ENCODE measurements at regions not wholly inside any gene's neighbourhood (a gene's known extent, or its start where the extent isn't known, plus 50 kb on each side); places are given as distances from the start of the nearest gene placed in this dataset.

GRCh38 chr5:88399561-88399960 lies 130.9 kb upstream of the TMEM161B start:
- H3K4me1 Mint-ChIP-seq: peaks cover 65% of the 10 kb centered on the region

GRCh38 chr5:88398316-88398715 lies 129.7 kb upstream of the TMEM161B start:
- TF ChIP-seq CREB1 (CRISPR knock-in tag; IDR thresholded peaks at IDR 0.05) (no peak), TP53 (CRISPR knock-in tag; IDR thresholded peaks at IDR 0.05) (no peak), HMGA2 (CRISPR knock-in tag; IDR thresholded peaks at IDR 0.05) (no peak), NFYB (CRISPR knock-in tag; conservative IDR thresholded peaks at IDR 0.05; ENCODE audit: low read depth) (no peak), ETV6 (CRISPR knock-in tag; IDR thresholded peaks at IDR 0.05) (no peak)
- TF ChIP-seq, protein P1, sequence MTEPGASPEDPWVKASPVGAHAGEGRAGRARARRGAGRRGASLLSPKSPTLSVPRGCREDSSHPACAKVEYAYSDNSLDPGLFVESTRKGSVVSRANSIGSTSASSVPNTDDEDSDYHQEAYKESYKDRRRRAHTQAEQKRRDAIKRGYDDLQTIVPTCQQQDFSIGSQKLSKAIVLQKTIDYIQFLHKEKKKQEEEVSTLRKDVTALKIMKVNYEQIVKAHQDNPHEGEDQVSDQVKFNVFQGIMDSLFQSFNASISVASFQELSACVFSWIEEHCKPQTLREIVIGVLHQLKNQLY (CRISPR knock-in tag; IDR thresholded peaks at IDR 0.05): no peak
- H3K36me3 Mint-ChIP-seq: no peaks in the 10 kb centered on the region
- ATAC-seq (no peak; the same call in 1 of the 2 replicates), DNase-seq (ENCODE audit: low spot score) (no peak)
- H3K4me3 Mint-ChIP-seq: no peak overlapping the region
- ChIA-PET CTCF (no interaction called here), POLR2A (no interaction called here)
- H3K27me3 Mint-ChIP-seq (ENCODE audit: low read depth): peaks cover 6% of the 10 kb centered on the region
- no peaks in the 10 kb centered on the region for H3K9me3 Mint-ChIP-seq
- no peak overlapping the region for H3K27ac Mint-ChIP-seq
- H3K4me1 Mint-ChIP-seq: peaks cover 73% of the 10 kb centered on the region

More at GRCh38 chr5:88399561-88399960, 130.9 kb upstream of the TMEM161B start:
- TF ChIP-seq PRDM15 (CRISPR knock-in tag; IDR thresholded peaks at IDR 0.05): no peak
- TF ChIP-seq, protein P2, sequence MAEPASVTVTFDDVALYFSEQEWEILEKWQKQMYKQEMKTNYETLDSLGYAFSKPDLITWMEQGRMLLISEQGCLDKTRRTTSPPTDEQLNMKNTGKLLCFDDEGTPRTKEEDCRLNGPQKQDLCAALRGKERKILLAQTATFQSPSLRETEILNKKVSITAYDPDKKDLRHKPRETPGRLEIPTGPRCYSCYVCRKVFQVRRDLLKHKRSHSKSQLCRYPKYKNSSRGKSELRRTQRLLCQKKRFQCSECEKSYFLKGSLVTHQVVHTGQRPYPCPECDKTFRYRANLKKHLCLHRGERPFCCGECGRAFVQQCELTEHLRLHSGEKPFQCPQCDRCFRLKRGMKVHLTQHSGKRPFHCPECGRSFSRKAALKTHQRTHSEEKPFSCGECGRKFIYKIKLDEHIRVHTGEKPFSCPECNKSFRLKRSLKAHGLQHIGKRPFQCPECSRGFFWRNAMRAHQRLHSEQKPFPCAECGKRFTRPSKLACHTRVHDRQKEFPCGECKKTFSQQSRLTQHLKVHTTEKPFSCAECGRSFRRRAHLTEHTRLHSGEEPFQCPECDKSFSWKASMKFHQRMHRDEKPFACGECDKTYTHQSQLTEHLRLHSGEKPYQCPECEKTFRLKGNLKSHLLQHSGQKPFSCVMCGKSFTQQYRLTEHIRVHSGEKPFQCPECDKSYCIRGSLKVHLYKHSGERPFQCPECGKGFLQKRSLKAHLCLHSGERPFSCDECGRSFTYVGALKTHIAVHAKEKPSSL (CRISPR knock-in tag; conservative IDR thresholded peaks at IDR 0.05): no peak
- no peak for TF ChIP-seq RELA (CRISPR knock-in tag; IDR thresholded peaks at IDR 0.05; ENCODE audit: borderline replicate concordance)
- TF ChIP-seq HMGA2 (CRISPR knock-in tag; IDR thresholded peaks at IDR 0.05): no peak
- TF ChIP-seq CDX4 (CRISPR knock-in tag; IDR thresholded peaks at IDR 0.05; ENCODE audit: borderline replicate concordance): no peak
- no peak for TF ChIP-seq ERG (CRISPR knock-in tag; IDR thresholded peaks at IDR 0.05)
- ATAC-seq: no peak
- POLR2A ChIA-PET: no interaction called here
- CTCF ChIA-PET: no interaction called here
- Mint-ChIP-seq H3K9me3 (no peaks in the 10 kb centered on the region), H3K4me3 (no peak overlapping the region), H3K27me3 (ENCODE audit: low read depth) (peaks cover 6% of the 10 kb centered on the region), H3K36me3 (no peaks in the 10 kb centered on the region), H3K27ac (no peak overlapping the region)
- DNase-seq (ENCODE audit: low spot score): no peak

GRCh38 chr5:88396751-88397281 lies 128.2 kb upstream of the TMEM161B start:
- H3K27me3 Mint-ChIP-seq (ENCODE audit: low read depth): peaks cover 6% of the 10 kb centered on the region
- H3K9me3 Mint-ChIP-seq: no peaks in the 10 kb centered on the region
- H3K4me1 Mint-ChIP-seq: peaks cover 81% of the 10 kb centered on the region
- DNase-seq (ENCODE audit: low spot score) (no peak), ATAC-seq (peak; percentile 70)
- no peak overlapping the region for H3K27ac Mint-ChIP-seq
- CTCF ChIA-PET: interaction anchor here (0.8 to 0.9 kb wide), 2 partner anchors 8 to 263 kb away, joined by 3 to 6 read pairs; no protein-coding TSS in a partner anchor
- POLR2A ChIA-PET: interaction anchor here (1.5 kb wide), 1 partner anchor 9 kb away, joined by 10 read pairs; no protein-coding TSS in a partner anchor
- no peaks in the 10 kb centered on the region for H3K36me3 Mint-ChIP-seq
- peak overlapping the region; percentile 56 for H3K4me3 Mint-ChIP-seq
- TF ChIP-seq NR3C1 (CRISPR knock-in tag; conservative IDR thresholded peaks at IDR 0.05; ENCODE audit: low read depth) (no peak), ZBTB21 (CRISPR knock-in tag; IDR thresholded peaks at IDR 0.05; ENCODE audit: borderline replicate concordance) (no peak), EMX1 (CRISPR knock-in tag; IDR thresholded peaks at IDR 0.05) (no peak), GRHL2 (CRISPR knock-in tag; IDR thresholded peaks at IDR 0.05; ENCODE audit: insufficient replicate concordance, severe bottlenecking) (no peak), CREB1 (CRISPR knock-in tag; IDR thresholded peaks at IDR 0.05) (no peak), NR2C2 (CRISPR knock-in tag; IDR thresholded peaks at IDR 0.05) (no peak), ZNF512 (CRISPR knock-in tag; IDR thresholded peaks at IDR 0.05; ENCODE audit: borderline replicate concordance) (no peak), KAT7 (CRISPR knock-in tag; IDR thresholded peaks at IDR 0.05; ENCODE audit: borderline replicate concordance) (no peak)
- TF ChIP-seq, protein P1 (CRISPR knock-in tag; IDR thresholded peaks at IDR 0.05): no peak
